Spleen (tissue), 7 donors: ENCODE measurements at regions not wholly inside any gene's neighbourhood (a gene's known extent, or its start where the extent isn't known, plus 50 kb on each side); places are given as distances from the start of the nearest gene placed in this dataset.

Experiments used
- POLR2A ChIP-seq, 3 donors: fragments of 450-650 bp; IDR thresholded peaks; one replicate each; pipeline ENCODE4 v1.5.1; 2017; ENCODE audit warnings: antibody characterized with exemption in 3 of 3, mild to moderate bottlenecking in 1 of 3
- POLR2AphosphoS5 ChIP-seq, 3 donors: sonication (generic); formaldehyde crosslinking; IDR thresholded peaks; one replicate each; pipeline ENCODE4 v1.5.1; 2017; ENCODE audit warnings: antibody characterized with exemption in 3 of 3
- TF ChIP-seq, protein P1 (sequence below), 11 experiments: fragments of 200-600 bp in 7 of 11; fragments of 450-650 bp in 4 of 11; sonication (generic) in 4 of 11; IDR thresholded peaks in 8 of 11; conservative IDR thresholded peaks in 3 of 11; 1 replicate in 7 of 11; 2 replicates in 4 of 11; pipeline versions ENCODE4 v1.4.0 to v1.8.0; 2016 to 2021; ENCODE audit warnings: antibody characterized with exemption in 11 of 11, inconsistent platforms in 4 of 11, mild to moderate bottlenecking in 1 of 11
- donor health status: DM: no; HTN: no; CAD: no; lungs with moderate emphysema.
- donor health status: DM: no; HTN: no; CAD: no.
- donor health status: DM: no; HTN: no; CAD: no.

DNA sequence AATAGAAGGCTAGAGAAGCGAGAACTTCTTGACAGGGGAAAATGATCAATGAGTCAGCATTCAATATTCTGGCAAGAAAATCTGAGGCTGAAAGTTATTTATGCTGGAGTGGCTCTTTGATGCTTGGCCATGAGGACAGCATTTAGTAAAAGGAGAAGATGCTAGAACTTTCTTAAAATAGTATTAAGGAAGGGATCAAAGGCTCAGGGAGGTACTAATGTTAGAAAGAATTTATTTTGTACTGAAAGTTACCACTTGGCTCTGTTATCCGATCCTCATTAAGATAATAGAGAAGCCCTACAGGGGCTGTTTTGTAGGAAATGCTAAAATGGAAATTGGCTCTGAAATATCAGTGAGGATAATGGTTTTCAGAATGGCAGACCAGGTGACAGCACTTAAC, 1774.6 kb upstream of the PCDH20 start:
- TF ChIP-seq, protein P1, sequence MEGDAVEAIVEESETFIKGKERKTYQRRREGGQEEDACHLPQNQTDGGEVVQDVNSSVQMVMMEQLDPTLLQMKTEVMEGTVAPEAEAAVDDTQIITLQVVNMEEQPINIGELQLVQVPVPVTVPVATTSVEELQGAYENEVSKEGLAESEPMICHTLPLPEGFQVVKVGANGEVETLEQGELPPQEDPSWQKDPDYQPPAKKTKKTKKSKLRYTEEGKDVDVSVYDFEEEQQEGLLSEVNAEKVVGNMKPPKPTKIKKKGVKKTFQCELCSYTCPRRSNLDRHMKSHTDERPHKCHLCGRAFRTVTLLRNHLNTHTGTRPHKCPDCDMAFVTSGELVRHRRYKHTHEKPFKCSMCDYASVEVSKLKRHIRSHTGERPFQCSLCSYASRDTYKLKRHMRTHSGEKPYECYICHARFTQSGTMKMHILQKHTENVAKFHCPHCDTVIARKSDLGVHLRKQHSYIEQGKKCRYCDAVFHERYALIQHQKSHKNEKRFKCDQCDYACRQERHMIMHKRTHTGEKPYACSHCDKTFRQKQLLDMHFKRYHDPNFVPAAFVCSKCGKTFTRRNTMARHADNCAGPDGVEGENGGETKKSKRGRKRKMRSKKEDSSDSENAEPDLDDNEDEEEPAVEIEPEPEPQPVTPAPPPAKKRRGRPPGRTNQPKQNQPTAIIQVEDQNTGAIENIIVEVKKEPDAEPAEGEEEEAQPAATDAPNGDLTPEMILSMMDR (IDR thresholded peaks at IDR 0.05 in 8 of 11, conservative IDR thresholded peaks at IDR 0.05 in 3 of 11): no peak
- TF ChIP-seq POLR2A (IDR thresholded peaks at IDR 0.05) (no peak), POLR2AphosphoS5 (IDR thresholded peaks at IDR 0.05) (no peak)
